Stomach smooth muscle (tissue), 2 donors: ENCODE measurements at regions not wholly inside any gene's neighbourhood (a gene's known extent, or its start where the extent isn't known, plus 50 kb on each side); places are given as distances from the start of the nearest gene placed in this dataset.

Experiments used
- H3K27ac ChIP-seq: one replicate; pipeline ENCODE4 v1.7.0; 2013; ENCODE audit warnings: mild to moderate bottlenecking, low read length, inconsistent platforms
- H3K27me3 ChIP-seq, 2 donors: one replicate each; pipeline ENCODE4 v1.7.0; 2013; ENCODE audit warnings: low read length in 2 of 2; ENCODE audit not compliant: insufficient read depth in 2 of 2, control insufficient read depth in 1 of 2
- H3K36me3 ChIP-seq, 2 donors: one replicate each; pipeline ENCODE4 v1.7.0; 2013; ENCODE audit warnings: low read length in 2 of 2; ENCODE audit not compliant: control insufficient read depth in 2 of 2, insufficient read depth in 2 of 2
- H3K4me1 ChIP-seq: one replicate; pipeline ENCODE4 v1.7.0; 2013; ENCODE audit warnings: low read length; ENCODE audit not compliant: control insufficient read depth, insufficient read depth
- H3K4me3 ChIP-seq, 2 donors: one replicate each; pipeline ENCODE4 v1.7.0; 2013; ENCODE audit warnings: low read length in 2 of 2
- H3K9ac ChIP-seq, 2 donors: one replicate each; pipeline ENCODE4 v1.7.0; 2013; ENCODE audit warnings: low read length in 2 of 2, mild to moderate bottlenecking in 1 of 2
- H3K9me3 ChIP-seq, 2 donors: one replicate each; pipeline ENCODE4 v1.7.0; 2013; ENCODE audit warnings: low read length in 2 of 2; ENCODE audit not compliant: control insufficient read depth in 2 of 2
- donor health status: healthy.
- donor health status: Pancreatic carcinoma.

DNA sequence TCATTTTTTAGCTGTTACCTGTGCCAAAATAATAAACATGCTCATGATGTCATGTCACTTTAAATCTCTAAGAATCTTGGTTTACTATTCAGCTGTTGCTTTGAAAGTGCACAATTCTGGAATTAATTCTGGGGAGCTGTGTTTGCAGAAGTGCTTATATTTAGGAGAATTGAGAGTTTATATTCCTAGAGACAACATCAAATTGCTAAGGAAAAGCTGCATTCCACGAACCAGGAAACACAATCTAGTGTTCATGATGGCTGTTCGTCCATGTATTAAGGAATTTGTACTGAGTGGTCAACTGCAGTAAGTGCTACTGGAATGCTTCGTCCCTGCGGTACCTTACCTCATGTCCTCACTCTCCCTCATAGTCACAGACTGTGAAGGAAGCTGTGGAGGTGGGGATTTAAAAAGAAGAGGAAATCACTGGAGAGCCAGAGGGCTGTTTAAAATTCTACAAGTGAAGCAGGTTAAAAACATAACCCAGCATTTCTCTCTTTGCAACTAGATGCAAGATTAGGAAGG is 161.0 kb downstream of the TRMT11 start:
- Histone ChIP-seq H3K9me3 (no peaks in the 10 kb centered on the region), H3K4me1 (peaks cover 3% of the 10 kb centered on the region), H3K36me3 (no peaks in the 10 kb centered on the region), H3K4me3 (no peak overlapping the region), H3K27ac (no peak overlapping the region), H3K27me3 (no peaks in the 10 kb centered on the region), H3K9ac (no peak overlapping the region)

DNA sequence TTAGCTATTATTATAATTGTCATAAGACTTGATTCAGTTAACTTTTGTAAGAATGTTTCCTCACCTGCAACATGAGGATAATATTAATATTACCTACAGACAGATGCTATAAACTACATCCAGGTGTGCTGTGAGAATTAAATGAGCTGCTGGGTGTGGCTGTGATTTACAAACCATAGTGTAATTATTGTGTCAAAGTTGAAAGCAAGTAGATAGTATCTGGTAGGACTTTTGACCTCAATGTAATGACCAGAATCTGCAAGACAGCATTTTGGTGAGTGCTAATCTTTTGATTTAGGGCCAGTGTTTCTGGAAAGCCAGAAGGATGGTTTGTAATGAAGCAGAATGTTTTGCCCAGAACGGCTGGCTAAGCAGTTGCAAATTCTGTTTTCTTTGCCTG is 162.5 kb downstream of the TRMT11 start:
- Histone ChIP-seq H3K27me3 (no peaks in the 10 kb centered on the region), H3K9ac (no peak overlapping the region), H3K36me3 (no peaks in the 10 kb centered on the region), H3K4me1 (peaks cover 3% of the 10 kb centered on the region), H3K9me3 (no peaks in the 10 kb centered on the region), H3K27ac (no peak overlapping the region), H3K4me3 (no peak overlapping the region)

DNA sequence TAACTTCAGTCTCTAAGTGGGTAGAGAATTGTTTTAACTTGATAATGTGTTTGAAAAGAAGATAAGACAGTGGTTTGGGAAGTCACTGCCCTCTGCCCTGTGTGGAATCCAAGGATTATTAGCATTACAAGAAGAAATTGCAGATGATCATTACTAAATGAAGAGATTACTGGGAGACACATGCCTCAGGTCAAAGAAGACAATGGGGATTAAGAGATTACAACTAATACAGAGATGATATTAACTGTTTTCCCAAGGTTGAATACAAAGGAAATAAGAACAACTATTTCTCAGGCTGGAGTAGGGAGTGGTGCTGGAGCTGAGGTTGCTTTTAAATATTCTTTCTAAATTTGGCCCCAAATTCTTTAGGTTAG is 166.0 kb downstream of the TRMT11 start:
- Histone ChIP-seq H3K27ac (no peak overlapping the region), H3K9me3 (no peaks in the 10 kb centered on the region), H3K27me3 (no peaks in the 10 kb centered on the region), H3K9ac (no peak overlapping the region), H3K4me3 (no peak overlapping the region), H3K4me1 (no peaks in the 10 kb centered on the region), H3K36me3 (no peaks in the 10 kb centered on the region)

DNA sequence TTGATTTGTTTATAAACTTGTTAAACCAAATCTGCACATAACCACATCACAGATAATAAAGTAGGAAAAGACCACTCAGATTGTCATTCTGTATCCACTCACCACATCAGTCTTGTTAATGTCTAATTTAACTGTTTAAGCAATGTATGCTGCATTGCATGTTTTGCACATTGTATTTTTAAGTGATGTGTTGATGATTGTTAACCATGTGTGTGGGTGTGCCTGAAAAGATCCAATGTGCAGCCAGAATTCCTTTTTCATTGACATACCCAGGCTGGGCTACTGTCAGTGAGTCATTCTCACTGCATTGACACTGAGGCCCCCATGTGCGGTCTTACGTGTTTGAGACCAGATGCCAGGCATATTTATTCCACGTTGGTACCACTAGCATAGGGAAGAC is 167.3 kb downstream of the TRMT11 start:
- Histone ChIP-seq H3K36me3 (no peaks in the 10 kb centered on the region), H3K9me3 (no peaks in the 10 kb centered on the region), H3K27me3 (no peaks in the 10 kb centered on the region), H3K4me1 (no peaks in the 10 kb centered on the region), H3K4me3 (no peak overlapping the region), H3K27ac (no peak overlapping the region), H3K9ac (no peak overlapping the region)

DNA sequence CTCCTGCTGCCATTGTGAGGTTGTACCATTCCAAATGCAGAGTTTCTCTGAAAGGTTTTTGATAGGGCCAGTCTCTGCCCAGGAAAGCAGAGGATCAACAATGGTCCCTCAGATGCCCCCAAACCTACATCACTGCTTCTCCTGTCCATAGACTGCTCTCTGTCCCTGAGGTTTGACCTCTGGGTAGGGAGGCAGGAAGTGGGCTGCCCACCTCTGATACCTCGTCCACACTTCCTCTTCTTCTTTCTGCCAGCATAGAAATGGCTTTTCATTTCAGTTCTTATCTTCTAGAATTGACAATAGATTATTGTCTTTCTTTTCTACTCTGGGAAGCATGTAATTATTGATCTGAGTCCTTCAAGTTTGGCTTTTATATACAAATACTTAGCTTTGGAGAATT is 170.6 kb downstream of the TRMT11 start:
- H3K27me3 ChIP-seq = no peaks in the 10 kb centered on the region
- no peak overlapping the region for H3K27ac ChIP-seq
- no peak overlapping the region for H3K9ac ChIP-seq
- H3K4me1 ChIP-seq = no peaks in the 10 kb centered on the region
- H3K36me3 ChIP-seq = peaks cover 0 to 3% of the 10 kb centered on the region in 2 donors
- H3K9me3 ChIP-seq = no peaks in the 10 kb centered on the region
- H3K4me3 ChIP-seq = no peak overlapping the region

DNA sequence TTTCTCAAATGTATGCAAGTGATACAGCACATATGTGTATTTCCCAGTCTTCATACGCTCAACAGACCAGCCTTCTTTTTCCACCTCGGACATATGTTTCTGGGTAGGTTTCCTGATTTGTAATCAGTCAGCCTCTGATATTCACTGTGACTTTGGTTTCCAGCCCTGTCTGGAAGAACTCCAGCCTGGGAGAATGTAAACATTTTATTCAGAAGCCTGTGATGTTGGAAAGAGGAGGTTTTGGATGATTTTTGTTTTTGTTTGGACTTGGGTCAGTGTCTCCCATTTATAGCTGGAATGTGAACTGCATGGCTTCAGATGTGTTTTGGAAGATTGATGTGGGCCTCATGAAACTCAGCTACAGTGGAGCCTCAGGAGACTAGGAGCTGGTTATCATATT is 172.2 kb upstream of the CENPW start:
- Histone ChIP-seq H3K9ac (no peak overlapping the region), H3K4me1 (no peaks in the 10 kb centered on the region), H3K4me3 (no peak overlapping the region), H3K36me3 (no peaks in the 10 kb centered on the region), H3K27ac (no peak overlapping the region), H3K9me3 (peaks cover 0 to 3% of the 10 kb centered on the region in 2 donors), H3K27me3 (no peaks in the 10 kb centered on the region)

DNA sequence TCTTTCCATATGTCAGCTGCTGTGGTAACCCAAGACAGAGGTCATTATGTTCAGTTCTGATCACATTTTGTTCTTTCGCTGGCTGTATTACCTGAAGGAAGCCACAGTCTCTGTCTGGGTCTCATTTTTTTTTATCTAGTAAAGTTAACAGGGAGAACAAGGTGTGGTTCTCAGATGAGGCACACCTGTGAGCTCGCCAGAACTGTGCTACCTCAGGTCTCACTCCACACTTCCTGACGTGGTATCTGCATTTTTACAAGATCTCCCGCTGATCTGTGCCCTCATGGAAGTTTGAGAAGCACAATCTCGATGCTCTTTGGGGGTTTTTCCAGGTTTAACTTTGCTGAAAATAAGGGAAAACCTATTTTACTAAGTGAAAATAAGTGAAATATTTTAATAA is 169.5 kb upstream of the CENPW start:
- Histone ChIP-seq H3K9ac (no peak overlapping the region), H3K4me3 (no peak overlapping the region), H3K27me3 (no peaks in the 10 kb centered on the region), H3K36me3 (no peaks in the 10 kb centered on the region), H3K27ac (no peak overlapping the region), H3K4me1 (no peaks in the 10 kb centered on the region), H3K9me3 (peaks cover 0 to 3% of the 10 kb centered on the region in 2 donors)

DNA sequence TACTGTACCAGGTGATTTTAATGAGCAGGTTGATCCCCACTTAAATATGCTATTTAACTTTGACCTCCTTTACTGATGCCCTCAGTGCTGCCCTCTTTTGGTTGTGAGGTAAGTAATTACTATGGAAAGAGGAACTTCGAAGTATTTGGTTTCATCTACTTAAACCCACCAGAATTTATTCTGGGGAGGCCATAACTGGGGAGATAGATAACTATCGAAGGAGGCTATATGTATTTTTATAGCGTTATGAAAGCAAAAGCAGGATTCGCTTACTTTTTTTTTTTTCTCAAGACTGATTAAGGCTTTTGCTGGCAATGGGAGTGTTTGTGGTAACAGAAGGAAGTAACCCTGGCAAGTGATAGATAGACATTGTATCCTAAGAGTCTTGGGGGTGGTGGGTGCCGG is 168.9 kb upstream of the CENPW start:
- no peaks in the 10 kb centered on the region for H3K27me3 ChIP-seq
- no peaks in the 10 kb centered on the region for H3K4me1 ChIP-seq
- H3K9me3 ChIP-seq = peaks cover 0 to 3% of the 10 kb centered on the region in 2 donors
- no peak overlapping the region for H3K4me3 ChIP-seq
- H3K9ac ChIP-seq = no peak overlapping the region
- H3K36me3 ChIP-seq = no peaks in the 10 kb centered on the region
- H3K27ac ChIP-seq = no peak overlapping the region

DNA sequence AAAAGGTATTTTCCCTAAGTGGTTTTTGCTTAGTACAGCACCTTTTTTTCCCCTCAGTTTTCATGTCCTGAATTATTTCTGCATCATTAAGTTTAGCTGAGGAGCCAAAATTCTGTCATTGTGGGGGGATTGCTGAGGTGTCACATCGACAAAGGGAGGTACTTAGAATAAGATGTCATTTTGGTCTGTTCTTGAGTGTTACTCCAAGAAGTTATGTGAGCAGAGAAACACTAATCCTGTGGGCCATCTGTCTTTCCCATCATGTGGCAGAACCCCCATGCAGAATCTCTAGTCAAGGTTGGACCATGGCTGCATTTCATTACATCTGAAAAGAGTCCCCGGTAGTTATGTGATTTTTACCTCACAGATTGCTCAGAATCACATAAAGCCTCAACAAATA is 167.8 kb upstream of the CENPW start:
- Histone ChIP-seq H3K9ac (no peak overlapping the region), H3K27ac (no peak overlapping the region), H3K9me3 (no peaks in the 10 kb centered on the region), H3K4me1 (no peaks in the 10 kb centered on the region), H3K4me3 (no peak overlapping the region), H3K36me3 (no peaks in the 10 kb centered on the region), H3K27me3 (no peaks in the 10 kb centered on the region)

DNA sequence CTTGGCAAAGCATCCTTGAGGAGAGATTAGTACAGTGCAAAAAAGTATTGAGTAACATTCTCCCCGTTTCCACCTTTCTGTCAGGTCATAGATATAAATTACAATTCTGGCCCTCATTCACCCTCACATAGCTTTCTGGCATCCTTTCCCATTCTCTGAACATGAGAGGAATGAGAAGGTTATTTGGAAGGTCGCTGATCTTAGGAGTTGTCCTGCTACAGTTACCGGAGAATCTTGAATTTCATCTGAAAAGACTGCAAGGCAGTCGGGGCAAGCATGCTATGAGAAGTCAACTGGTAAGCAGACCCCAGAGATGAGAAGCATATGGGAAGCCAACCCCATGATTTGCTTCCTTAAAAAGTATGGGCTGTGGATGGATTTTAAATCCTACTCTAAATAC is 166.7 kb upstream of the CENPW start:
- Histone ChIP-seq H3K36me3 (no peaks in the 10 kb centered on the region), H3K9ac (no peak overlapping the region), H3K9me3 (no peaks in the 10 kb centered on the region), H3K27me3 (no peaks in the 10 kb centered on the region), H3K4me3 (no peak overlapping the region), H3K4me1 (no peaks in the 10 kb centered on the region), H3K27ac (no peak overlapping the region)

DNA sequence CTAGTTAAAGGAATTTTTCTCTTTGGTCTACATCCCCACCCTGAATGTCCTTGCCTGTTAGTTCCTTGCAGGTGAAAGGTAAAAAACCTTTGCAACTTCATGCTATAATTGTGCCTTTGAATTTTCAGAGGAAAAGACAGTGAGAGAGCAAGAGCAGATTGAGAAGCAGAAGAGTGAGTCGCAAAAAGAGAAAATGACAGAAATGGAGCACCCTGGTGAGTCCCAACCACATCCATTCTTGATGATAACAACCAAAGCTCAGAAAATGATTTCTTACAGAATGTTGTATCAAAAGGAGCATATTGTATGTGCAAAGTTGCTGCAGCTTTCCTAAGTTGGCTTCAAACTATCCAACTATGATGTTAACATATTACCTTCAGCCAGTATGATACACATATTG is 165.2 kb upstream of the CENPW start:
- no peak overlapping the region for H3K9ac ChIP-seq
- no peaks in the 10 kb centered on the region for H3K9me3 ChIP-seq
- no peak overlapping the region for H3K4me3 ChIP-seq
- H3K27me3 ChIP-seq = no peaks in the 10 kb centered on the region
- H3K36me3 ChIP-seq = no peaks in the 10 kb centered on the region
- H3K27ac ChIP-seq = no peak overlapping the region
- H3K4me1 ChIP-seq = no peaks in the 10 kb centered on the region
